ENCODE measurements at regions not wholly inside any gene's neighbourhood (a gene's known extent, or its start where the extent isn't known, plus 50 kb on each side); places are given as distances from the start of the nearest gene placed in this dataset.
"Not testable (repeated sequence)": the region's sequence is repeated elsewhere in the genome, so short reads cannot be mapped to it uniquely, and the experiment has no call there.

GRCh38 chr12:115799610-115800009 lies 477.9 kb downstream of the MED13L start:
- H3K27ac ChIP-seq = no peak overlapping the region
- TF ChIP-seq, protein P1, sequence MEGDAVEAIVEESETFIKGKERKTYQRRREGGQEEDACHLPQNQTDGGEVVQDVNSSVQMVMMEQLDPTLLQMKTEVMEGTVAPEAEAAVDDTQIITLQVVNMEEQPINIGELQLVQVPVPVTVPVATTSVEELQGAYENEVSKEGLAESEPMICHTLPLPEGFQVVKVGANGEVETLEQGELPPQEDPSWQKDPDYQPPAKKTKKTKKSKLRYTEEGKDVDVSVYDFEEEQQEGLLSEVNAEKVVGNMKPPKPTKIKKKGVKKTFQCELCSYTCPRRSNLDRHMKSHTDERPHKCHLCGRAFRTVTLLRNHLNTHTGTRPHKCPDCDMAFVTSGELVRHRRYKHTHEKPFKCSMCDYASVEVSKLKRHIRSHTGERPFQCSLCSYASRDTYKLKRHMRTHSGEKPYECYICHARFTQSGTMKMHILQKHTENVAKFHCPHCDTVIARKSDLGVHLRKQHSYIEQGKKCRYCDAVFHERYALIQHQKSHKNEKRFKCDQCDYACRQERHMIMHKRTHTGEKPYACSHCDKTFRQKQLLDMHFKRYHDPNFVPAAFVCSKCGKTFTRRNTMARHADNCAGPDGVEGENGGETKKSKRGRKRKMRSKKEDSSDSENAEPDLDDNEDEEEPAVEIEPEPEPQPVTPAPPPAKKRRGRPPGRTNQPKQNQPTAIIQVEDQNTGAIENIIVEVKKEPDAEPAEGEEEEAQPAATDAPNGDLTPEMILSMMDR (conservative IDR thresholded peaks at IDR 0.05) = no peak

DNA sequence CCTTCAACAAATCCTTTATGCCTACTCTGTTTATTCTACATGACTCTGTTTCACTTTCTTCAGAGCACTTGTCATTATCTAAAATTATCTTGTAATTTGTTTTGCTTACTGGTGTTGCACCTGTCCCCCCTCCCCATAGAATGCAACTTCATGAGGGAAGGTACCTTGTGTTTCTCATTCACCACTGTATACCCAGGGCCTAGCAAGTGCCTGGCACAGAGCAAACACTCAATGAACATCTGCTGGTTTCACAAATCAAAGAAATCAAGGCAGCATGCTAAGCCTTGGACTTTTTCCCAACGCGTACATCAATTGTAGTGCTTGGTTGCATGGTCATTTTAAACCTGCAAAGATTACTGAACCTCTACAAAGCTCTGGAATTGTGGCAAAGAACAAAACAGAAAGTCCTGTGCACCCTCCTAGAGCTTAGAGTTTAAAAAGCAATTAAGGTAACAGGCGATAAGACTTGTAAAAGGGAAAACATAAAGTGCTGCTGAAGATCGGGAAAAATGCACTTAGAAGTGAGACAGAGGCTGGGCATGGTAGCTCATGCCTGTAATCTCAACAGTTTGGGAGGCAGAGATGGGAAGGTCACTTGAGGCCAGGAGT lies 479.1 kb downstream of the MED13L start:
- TF ChIP-seq, protein P1 (conservative IDR thresholded peaks at IDR 0.05) = no peak

DNA sequence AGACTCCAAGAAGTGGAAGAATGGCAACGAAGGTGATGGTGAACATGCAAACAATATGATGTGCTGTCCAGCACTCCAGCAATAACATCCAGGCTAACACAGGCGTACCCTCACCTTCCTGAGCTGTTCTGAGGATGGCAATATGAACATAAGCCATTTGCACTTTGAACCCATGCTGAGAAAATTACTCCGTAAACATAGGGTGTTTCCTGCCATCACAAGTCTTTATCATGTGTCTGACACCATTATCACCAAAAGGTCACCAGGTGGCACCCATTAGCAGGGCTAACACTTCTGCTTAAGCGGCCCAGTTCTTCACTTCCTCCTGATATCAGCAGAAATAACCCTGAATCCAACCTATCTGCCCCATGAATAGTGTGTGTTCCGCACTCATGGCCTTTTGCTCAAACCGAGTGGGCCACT lies 482.8 kb downstream of the MED13L start:
- H3K27ac ChIP-seq = no peak overlapping the region
- TF ChIP-seq, protein P1 (conservative IDR thresholded peaks at IDR 0.05) = peak; percentile 39; the same call in 1 of the 2 replicates

More for the DNA sequence above, 479.1 kb downstream of the MED13L start:
- no peak overlapping the region for H3K27ac ChIP-seq

DNA sequence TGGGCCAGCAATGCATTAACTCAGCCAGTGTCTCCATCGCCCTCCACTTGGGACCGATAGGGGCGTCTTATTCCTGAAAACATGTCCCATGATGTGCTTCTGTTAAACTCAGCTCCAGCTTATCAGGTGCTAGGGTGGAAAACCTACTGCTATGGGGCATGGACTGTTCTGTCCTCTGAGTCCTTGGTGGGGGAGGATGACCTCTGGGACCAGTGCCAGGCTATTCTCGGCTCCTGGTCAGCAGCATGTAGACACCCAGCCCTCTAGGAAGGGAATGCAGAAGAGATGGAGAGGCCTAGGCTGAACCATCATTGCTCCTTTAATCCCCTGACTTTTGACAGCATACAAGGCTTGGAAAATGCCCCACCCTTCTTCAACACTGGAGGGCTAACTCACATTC lies 486.2 kb downstream of the MED13L start:
- H3K27ac ChIP-seq = no peak overlapping the region
- TF ChIP-seq, protein P1 (conservative IDR thresholded peaks at IDR 0.05) = no peak

DNA sequence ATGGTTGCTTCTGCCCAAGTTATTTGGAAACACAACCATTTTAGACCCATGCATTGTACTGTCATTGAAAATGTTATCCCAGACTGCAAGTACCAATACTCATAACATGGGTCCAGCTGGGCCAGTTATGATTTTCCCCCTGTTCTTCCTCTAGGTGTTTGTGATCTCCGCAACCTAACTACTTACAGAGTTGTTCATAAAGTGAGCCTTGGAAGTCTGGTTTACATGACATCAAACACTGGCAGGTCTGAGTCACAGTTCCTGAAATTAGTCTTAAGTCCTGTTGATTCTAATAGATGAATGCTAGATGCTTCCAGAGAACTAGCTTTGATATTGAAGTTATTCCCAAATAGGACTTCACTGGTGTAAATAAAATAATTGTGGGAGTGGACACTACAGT lies 487.0 kb downstream of the MED13L start:
- TF ChIP-seq, protein P1 (conservative IDR thresholded peaks at IDR 0.05) = no peak
- H3K27ac ChIP-seq = no peak overlapping the region

- not testable (repeated sequence) for H3K27ac ChIP-seq
Observed at GRCh38 chr12:115786490-115786889, 491.0 kb downstream of the MED13L start.

DNA sequence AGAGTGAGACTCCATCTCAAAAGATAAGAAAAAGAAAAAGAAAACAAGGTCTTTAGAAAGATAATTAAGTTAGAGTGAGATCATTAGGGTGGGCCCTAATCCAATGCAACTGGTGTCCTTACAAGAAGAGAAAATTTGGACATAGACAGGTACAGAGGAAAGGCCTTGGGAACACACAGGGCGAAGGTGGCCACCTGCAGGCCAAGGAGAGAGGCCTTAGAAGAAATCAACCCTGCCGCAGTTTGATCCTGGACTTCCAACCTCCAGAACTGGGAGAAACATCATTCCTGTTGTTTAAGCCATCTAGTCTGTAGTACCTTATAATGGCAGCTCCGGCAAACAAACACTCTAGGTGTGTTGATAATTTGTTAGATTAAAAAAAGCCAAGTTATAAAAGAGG lies 491.9 kb downstream of the MED13L start:
- TF ChIP-seq, protein P1 (conservative IDR thresholded peaks at IDR 0.05) = no peak; the same call in 1 of the 2 replicates
- no peak overlapping the region for H3K27ac ChIP-seq

DNA sequence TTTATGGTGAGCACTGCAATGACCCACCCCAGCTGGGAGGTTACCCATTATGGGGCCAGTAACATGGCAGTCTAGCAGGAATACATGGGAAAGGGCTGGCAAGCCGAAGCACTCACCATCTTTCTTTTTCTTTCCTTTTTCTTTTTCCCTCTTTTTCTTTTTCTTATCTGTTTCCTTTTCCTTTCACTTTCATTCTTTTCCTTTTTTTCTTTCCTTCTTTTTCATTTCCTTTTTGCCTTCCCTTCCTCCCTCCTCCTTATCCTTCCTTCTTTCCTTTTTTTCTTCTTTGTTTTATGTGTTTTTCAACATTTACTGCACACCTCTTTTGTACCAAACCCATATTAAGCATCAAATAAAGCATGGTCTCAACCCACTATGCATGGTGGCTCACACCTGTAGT lies 501.1 kb downstream of the MED13L start:
- TF ChIP-seq, protein P1 (conservative IDR thresholded peaks at IDR 0.05) = no peak

More for the DNA sequence above, 501.1 kb downstream of the MED13L start:
- peak overlapping the region; percentile 31; the same call in 1 of the 2 replicates for H3K27ac ChIP-seq
